Gastrocnemius medialis (tissue), 4 donors: ENCODE measurements at regions not wholly inside any gene's neighbourhood (a gene's known extent, or its start where the extent isn't known, plus 50 kb on each side); places are given as distances from the start of the nearest gene placed in this dataset.

Experiments used
- ATAC-seq, 2 donors: fragments of 150-250 bp; one replicate each; pipeline ENCODE4 v1.9.1; 2016
- DNase-seq, 2 donors: peaks; one replicate each; pipeline ENCODE4 v3.0.0-alpha.2; 2019
- H3K27ac ChIP-seq, 4 donors: fragments of 200-600 bp; sonication (generic); 1 replicate in 1 of 4; 2 replicates in 3 of 4; pipeline ENCODE4 v1.5.1; 2016 to 2018; ENCODE audit warnings: mild to moderate bottlenecking in 2 of 4, moderate library complexity in 1 of 4
- H3K27me3 ChIP-seq, 3 donors: fragments of 200-600 bp; sonication (generic) in 2 of 3; 1 replicate in 1 of 3; 2 replicates in 2 of 3; pipeline versions ENCODE4 v1.5.1 to v1.6.0; 2016 to 2019; ENCODE audit warnings: mild to moderate bottlenecking in 1 of 3, moderate library complexity in 1 of 3
- H3K36me3 ChIP-seq, 2 donors: fragments of 200-600 bp; sonication (generic) in 1 of 2; one replicate each; pipeline ENCODE4 v1.5.1; 2017 to 2018
- H3K4me1 ChIP-seq, 2 donors: fragments of 200-600 bp; sonication (generic) in 1 of 2; one replicate each; pipeline ENCODE4 v1.5.1; 2016 to 2017; ENCODE audit warnings: mild to moderate bottlenecking in 2 of 2
- H3K4me3 ChIP-seq, 4 donors: fragments of 200-600 bp; sonication (generic) in 3 of 4; 1 replicate in 1 of 4; 2 replicates in 3 of 4; pipeline ENCODE4 v1.5.1; 2016 to 2019; ENCODE audit warnings: mild to moderate bottlenecking in 2 of 4
- H3K9me3 ChIP-seq, 3 donors: fragments of 200-600 bp; sonication (generic) in 2 of 3; 1 replicate in 1 of 3; 2 replicates in 2 of 3; pipeline ENCODE4 v1.5.1; 2016 to 2019
- POLR2A ChIP-seq, 2 donors: fragments of 450-650 bp; IDR thresholded peaks; one replicate each; pipeline ENCODE4 v1.6.1; 2017; ENCODE audit warnings: antibody characterized with exemption in 2 of 2, mild to moderate bottlenecking in 2 of 2, moderate library complexity in 2 of 2
- in situ Hi-C, 4 donors: fragments of 200-750 bp; cut with MboI; loops; one replicate each; pipeline versions ENCODE4 v1.15.0 to v1.8.0; 2017; ENCODE audit warnings: low sequenced_read_pairs in 4 of 4
- intact Hi-C: fragments of 100-400 bp; cut with DNase I; formaldehyde crosslinking; loops from one replicate; pipeline ENCODE4 v1.15.1; 2023; ENCODE audit warnings: low total_unique reads
- TF ChIP-seq, protein P1 (sequence below), 5 experiments: fragments of 450-650 bp in 3 of 5; fragments of 200-600 bp in 2 of 5; sonication (generic) in 2 of 5; IDR thresholded peaks in 4 of 5; conservative IDR thresholded peaks in 1 of 5; 1 replicate in 4 of 5; 2 replicates in 1 of 5; pipeline ENCODE4 v1.5.1; 2016 to 2019; ENCODE audit warnings: antibody characterized with exemption in 5 of 5, mild to moderate bottlenecking in 3 of 5, moderate library complexity in 3 of 5

DNA sequence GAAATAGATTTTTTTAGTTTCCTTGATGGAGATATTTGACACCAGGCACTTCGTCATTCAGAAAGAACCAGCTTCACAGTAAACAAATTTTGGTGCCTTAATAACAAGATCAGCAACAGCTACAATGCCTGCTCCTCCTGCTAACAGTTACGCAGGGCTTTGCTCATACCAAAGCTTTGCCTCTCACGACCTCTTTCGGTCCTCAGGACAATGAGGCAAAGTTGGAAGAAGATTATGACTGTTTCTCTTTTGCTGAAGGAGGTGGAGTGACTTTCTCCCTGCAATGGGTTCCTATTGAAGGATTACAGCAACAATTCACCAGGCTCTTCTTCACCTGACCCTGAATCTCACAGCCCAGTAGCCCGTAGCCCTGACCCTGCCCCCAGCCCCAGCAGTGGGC is 440.1 kb downstream of the PREX1 start:
- H3K27me3 ChIP-seq: no peaks in the 10 kb centered on the region
- TF ChIP-seq, protein P1, sequence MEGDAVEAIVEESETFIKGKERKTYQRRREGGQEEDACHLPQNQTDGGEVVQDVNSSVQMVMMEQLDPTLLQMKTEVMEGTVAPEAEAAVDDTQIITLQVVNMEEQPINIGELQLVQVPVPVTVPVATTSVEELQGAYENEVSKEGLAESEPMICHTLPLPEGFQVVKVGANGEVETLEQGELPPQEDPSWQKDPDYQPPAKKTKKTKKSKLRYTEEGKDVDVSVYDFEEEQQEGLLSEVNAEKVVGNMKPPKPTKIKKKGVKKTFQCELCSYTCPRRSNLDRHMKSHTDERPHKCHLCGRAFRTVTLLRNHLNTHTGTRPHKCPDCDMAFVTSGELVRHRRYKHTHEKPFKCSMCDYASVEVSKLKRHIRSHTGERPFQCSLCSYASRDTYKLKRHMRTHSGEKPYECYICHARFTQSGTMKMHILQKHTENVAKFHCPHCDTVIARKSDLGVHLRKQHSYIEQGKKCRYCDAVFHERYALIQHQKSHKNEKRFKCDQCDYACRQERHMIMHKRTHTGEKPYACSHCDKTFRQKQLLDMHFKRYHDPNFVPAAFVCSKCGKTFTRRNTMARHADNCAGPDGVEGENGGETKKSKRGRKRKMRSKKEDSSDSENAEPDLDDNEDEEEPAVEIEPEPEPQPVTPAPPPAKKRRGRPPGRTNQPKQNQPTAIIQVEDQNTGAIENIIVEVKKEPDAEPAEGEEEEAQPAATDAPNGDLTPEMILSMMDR (IDR thresholded peaks at IDR 0.05 in 4 of 5, conservative IDR thresholded peaks at IDR 0.05 in 1 of 5): no peak
- no peak for TF ChIP-seq POLR2A (IDR thresholded peaks at IDR 0.05)
- H3K9me3 ChIP-seq: no peaks in the 10 kb centered on the region
- ATAC-seq (no peak), DNase-seq (no peak)
- H3K4me1 ChIP-seq: no peaks in the 10 kb centered on the region
- no peaks in the 10 kb centered on the region for H3K36me3 ChIP-seq
- H3K27ac ChIP-seq: no peak overlapping the region
- in situ Hi-C loops: no loop called here
- intact Hi-C loops: no loop called here
- no peak overlapping the region for H3K4me3 ChIP-seq

DNA sequence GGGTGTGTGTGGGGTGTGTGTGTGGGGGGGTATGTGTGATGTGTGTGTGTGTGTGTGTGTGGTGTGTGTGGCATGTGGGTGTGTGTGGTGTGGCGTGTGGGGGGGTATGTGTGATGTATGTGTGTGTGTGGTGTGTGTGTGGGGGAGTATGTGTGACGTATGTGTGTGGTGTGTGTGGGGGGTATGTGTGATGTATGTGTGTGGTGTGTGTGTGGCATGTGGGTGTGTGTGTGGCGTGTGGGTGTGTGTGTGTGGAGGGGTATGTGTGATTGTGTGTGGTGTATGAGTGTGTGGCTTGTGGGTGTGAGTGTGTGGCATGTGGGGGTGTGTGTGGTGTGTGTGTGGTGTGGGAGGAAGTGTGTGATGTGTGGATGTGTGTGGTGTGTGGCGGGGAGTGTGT is 442.3 kb downstream of the PREX1 start:
- in situ Hi-C loops: no loop called here
- no peaks in the 10 kb centered on the region for H3K27me3 ChIP-seq
- intact Hi-C loops: no loop called here
- H3K9me3 ChIP-seq: no peaks in the 10 kb centered on the region
- no peak overlapping the region for H3K4me3 ChIP-seq
- no peaks in the 10 kb centered on the region for H3K4me1 ChIP-seq
- no peak for ATAC-seq
- no peak for DNase-seq
- no peak for TF ChIP-seq POLR2A (IDR thresholded peaks at IDR 0.05)
- TF ChIP-seq, protein P1 (IDR thresholded peaks at IDR 0.05 in 4 of 5, conservative IDR thresholded peaks at IDR 0.05 in 1 of 5): no peak
- H3K27ac ChIP-seq: no peak overlapping the region
- H3K36me3 ChIP-seq: no peaks in the 10 kb centered on the region

DNA sequence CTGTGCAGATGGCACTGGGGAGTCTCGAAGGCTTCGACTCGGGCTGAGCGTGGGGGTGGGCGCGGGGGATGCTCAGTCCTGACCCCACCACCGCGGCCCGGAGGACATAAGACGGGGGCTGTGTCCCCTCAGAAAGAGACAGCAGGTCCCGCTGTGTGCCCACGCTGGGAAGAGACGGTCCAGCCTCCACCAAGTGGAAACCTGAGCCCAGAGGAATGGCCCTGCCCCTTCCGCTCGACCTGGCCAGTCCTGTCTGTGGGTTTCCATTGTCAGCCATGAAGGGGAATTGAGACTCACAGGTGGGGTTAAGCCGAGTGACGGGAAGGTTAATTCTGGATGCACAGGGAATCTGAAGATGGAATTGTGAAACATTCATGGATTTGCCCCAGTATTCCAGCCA is 442.7 kb downstream of the PREX1 start:
- H3K4me1 ChIP-seq: no peaks in the 10 kb centered on the region
- H3K27me3 ChIP-seq: no peaks in the 10 kb centered on the region
- H3K36me3 ChIP-seq: no peaks in the 10 kb centered on the region
- DNase-seq: no peak
- in situ Hi-C loops: no loop called here
- TF ChIP-seq, protein P1 (IDR thresholded peaks at IDR 0.05 in 4 of 5, conservative IDR thresholded peaks at IDR 0.05 in 1 of 5): no peak
- TF ChIP-seq POLR2A (IDR thresholded peaks at IDR 0.05): no peak
- ATAC-seq: no peak
- H3K27ac ChIP-seq: no peak overlapping the region
- H3K4me3 ChIP-seq: no peak overlapping the region
- intact Hi-C loops: no loop called here
- H3K9me3 ChIP-seq: no peaks in the 10 kb centered on the region

DNA sequence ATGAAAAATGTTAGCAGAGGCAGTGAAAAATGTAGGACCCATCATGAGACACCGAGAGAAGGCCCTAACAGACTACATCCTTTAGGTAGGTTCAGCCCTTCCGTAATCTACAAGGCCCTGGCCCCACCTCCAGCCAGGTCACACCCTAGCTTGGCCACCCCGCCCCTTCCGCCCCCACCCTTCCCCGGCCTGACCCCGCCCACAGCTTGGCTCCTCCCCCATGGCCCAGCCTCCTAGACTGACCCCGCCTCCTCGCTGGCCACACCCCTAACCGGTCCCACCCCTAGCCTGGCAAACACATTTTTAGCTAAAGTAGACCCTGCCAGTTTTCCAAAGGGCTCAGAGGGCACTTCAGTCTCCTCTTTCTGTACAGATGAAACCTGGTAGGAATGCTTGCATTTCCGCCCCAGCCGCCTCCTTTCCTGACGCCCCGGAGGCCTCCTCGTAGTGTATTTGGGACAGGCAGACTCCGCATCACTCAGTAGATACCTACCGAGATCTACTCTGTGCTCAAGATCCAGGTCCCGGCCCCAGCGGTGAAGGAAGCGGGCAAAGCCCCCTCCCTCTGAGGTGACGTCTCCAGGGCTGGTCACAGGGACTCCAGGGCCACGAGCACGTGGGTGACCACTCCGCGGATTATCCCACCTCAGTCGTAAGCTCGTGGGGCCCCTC is 443.5 kb downstream of the PREX1 start:
- in situ Hi-C loops (no loop called here), intact Hi-C loops (no loop called here)
- DNase-seq: no peak
- no peaks in the 10 kb centered on the region for H3K36me3 ChIP-seq
- no peaks in the 10 kb centered on the region for H3K9me3 ChIP-seq
- no peak overlapping the region for H3K4me3 ChIP-seq
- no peaks in the 10 kb centered on the region for H3K4me1 ChIP-seq
- no peaks in the 10 kb centered on the region for H3K27me3 ChIP-seq
- no peak overlapping the region for H3K27ac ChIP-seq
- no peak for ATAC-seq
- no peak for TF ChIP-seq POLR2A (IDR thresholded peaks at IDR 0.05)
- TF ChIP-seq, protein P1 (IDR thresholded peaks at IDR 0.05 in 4 of 5, conservative IDR thresholded peaks at IDR 0.05 in 1 of 5): no peak

DNA sequence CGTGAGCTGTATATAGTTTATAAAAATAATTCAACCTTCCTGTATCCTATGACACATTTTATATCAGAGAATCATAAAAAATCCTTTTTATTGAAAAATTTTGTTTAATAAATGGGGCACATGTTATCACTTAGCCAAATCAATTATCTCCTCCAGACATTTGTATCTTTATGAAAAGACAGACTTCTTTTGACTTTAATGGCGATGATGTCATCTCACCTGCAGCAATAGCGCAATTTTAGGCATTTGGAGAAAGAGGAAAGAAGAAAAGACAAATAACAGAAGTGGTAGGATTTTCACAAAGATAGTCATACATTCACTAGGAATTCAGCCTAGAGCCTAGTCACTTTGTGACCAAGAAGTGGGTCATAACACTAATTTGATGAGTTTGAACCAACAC is 444.5 kb downstream of the PREX1 start:
- Histone ChIP-seq H3K9me3 (no peaks in the 10 kb centered on the region), H3K4me1 (no peaks in the 10 kb centered on the region), H3K27me3 (no peaks in the 10 kb centered on the region), H3K4me3 (no peak overlapping the region), H3K27ac (no peak overlapping the region), H3K36me3 (no peaks in the 10 kb centered on the region)
- TF ChIP-seq, protein P1 (IDR thresholded peaks at IDR 0.05 in 4 of 5, conservative IDR thresholded peaks at IDR 0.05 in 1 of 5): no peak
- no peak for TF ChIP-seq POLR2A (IDR thresholded peaks at IDR 0.05)
- ATAC-seq: no peak
- intact Hi-C loops: no loop called here
- no peak for DNase-seq
- in situ Hi-C loops: no loop called here
